Ishikawa (cell line): ENCODE measurements at regions not wholly inside any gene's neighbourhood (a gene's known extent, or its start where the extent isn't known, plus 50 kb on each side); places are given as distances from the start of the nearest gene placed in this dataset.

Experiments used
- CREB1 ChIP-seq: IDR thresholded peaks from 2 replicates; pipeline ENCODE4 v1.6.1; 2012; ENCODE audit warnings: low read depth
- RAD21 ChIP-seq: IDR thresholded peaks from 2 replicates; pipeline ENCODE4 v1.6.1; 2012; ENCODE audit warnings: low read depth
- TF ChIP-seq, protein P1 (sequence below): IDR thresholded peaks from 2 replicates; pipeline ENCODE4 v1.6.1; 2012; ENCODE audit warnings: low read depth, mild to moderate bottlenecking

DNA sequence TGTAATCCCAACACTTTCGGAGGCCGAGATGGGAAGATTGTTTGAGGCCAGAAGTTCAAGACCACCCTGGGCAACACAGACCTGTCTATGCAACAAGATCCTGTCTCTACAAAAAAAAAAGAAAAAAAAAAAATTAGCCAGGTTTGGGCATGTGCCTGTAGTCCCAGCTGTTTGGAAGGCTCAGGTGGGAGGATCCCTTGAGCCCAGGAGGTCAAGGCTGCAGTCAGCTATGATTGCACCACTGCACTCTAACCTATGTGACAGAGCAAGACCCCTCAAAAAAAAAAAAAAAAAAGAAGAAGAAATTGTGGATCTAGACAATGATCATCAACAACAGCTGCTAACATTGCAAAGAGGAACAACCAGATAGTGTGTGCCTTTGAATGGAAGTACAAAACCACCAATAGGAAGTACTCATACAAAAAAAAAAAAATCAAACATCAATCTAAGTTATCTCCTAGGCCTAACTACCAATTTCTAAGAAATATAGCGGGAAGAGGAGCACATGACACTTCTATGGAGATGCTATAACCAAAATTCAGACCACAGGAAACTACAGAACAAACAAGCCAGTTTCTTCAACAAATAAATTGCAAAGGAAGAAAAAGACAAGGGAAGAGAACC lies 258.7 kb downstream of the MRTFB start:
- TF ChIP-seq CREB1 = no peak
- no peak for TF ChIP-seq RAD21
- TF ChIP-seq, protein P1, sequence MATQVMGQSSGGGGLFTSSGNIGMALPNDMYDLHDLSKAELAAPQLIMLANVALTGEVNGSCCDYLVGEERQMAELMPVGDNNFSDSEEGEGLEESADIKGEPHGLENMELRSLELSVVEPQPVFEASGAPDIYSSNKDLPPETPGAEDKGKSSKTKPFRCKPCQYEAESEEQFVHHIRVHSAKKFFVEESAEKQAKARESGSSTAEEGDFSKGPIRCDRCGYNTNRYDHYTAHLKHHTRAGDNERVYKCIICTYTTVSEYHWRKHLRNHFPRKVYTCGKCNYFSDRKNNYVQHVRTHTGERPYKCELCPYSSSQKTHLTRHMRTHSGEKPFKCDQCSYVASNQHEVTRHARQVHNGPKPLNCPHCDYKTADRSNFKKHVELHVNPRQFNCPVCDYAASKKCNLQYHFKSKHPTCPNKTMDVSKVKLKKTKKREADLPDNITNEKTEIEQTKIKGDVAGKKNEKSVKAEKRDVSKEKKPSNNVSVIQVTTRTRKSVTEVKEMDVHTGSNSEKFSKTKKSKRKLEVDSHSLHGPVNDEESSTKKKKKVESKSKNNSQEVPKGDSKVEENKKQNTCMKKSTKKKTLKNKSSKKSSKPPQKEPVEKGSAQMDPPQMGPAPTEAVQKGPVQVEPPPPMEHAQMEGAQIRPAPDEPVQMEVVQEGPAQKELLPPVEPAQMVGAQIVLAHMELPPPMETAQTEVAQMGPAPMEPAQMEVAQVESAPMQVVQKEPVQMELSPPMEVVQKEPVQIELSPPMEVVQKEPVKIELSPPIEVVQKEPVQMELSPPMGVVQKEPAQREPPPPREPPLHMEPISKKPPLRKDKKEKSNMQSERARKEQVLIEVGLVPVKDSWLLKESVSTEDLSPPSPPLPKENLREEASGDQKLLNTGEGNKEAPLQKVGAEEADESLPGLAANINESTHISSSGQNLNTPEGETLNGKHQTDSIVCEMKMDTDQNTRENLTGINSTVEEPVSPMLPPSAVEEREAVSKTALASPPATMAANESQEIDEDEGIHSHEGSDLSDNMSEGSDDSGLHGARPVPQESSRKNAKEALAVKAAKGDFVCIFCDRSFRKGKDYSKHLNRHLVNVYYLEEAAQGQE = no peak
